ENCODE measurements at regions not wholly inside any gene's neighbourhood (a gene's known extent, or its start where the extent isn't known, plus 50 kb on each side); places are given as distances from the start of the nearest gene placed in this dataset.

DNA sequence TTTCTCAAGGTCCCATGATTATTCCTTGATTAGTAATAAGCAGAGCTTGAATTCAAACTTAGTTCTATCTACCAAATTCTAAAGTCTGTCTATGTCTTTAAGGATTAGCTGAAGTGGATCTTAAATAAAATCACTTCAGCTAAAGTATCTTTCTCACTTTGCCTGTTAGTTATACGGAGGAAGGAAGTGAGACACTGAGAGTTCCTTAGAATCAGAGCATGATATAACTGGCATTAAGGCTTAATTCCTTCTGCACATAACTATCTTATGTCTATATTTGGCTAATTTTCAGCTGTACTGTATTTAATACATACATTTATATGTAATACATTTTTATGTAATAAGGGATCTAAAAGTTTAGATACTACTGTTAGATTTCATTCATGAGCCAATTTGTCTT is 491.1 kb upstream of the GHITM start:
- peak; percentile 50 for TF ChIP-seq FOS (IDR thresholded peaks at IDR 0.05; ENCODE audit: borderline replicate concordance, insufficient read depth, low read length)
- no peak for TF ChIP-seq POLR2A (IDR thresholded peaks at IDR 0.05; ENCODE audit: low read depth, low read length)
- no peak for TF ChIP-seq EZH2 (IDR thresholded peaks at IDR 0.05; ENCODE audit: borderline replicate concordance, low read depth, low read length, severe bottlenecking)
- no peak for TF ChIP-seq CTCF (IDR thresholded peaks at IDR 0.05; ENCODE audit: extremely low read depth in 1 of 2, insufficient read depth in 1 of 2, low read depth in 1 of 2, low read length in 2 of 2)
- no peak for TF ChIP-seq MAX (IDR thresholded peaks at IDR 0.05; ENCODE audit: insufficient read depth, insufficient read length)
- TF ChIP-seq JUN (IDR thresholded peaks at IDR 0.05; ENCODE audit: borderline replicate concordance, insufficient read depth, insufficient read length, low read depth) = no peak
- POLR2A ChIA-PET = interaction anchor here (0.6 kb wide), 1 partner anchor 139 kb away, joined by 3 read pairs; no protein-coding TSS in a partner anchor
- peak; percentile 76 for FAIRE-seq
- dilution Hi-C loops (cut with MboI; ENCODE audit: extremely low pct_ligation_motif_present, low sequenced_read_pairs) (no loop called here), intact Hi-C loops (cut with micrococcal nuclease) (loop anchor here (5.0 kb wide), 1 partner anchor 101 kb away; no protein-coding TSS in a partner anchor)
- no TSS peak for BruUV-seq (replicated peaks)
- Histone ChIP-seq H3K79me2 (ENCODE audit: control insufficient read depth, insufficient read depth, low read length) (no peaks in the 10 kb centered on the region), H3K9me3 (replicated peaks; ENCODE audit: control insufficient read depth, insufficient read depth, low read length) (no peaks in the 10 kb centered on the region), H3K27ac (ENCODE audit: insufficient read depth, low read depth, low read length) (peak overlapping the region; percentile 55), H3K36me3 (ENCODE audit: control insufficient read depth in 2 of 2, extremely low read depth in 1 of 2, insufficient read depth in 2 of 2, low read length in 2 of 2) (no peaks in the 10 kb centered on the region), H4K20me1 (replicated peaks; ENCODE audit: control insufficient read depth, extremely low read depth, insufficient read depth, low read length) (no peaks in the 10 kb centered on the region), H3K4me1 (ENCODE audit: control insufficient read depth, extremely low read depth, insufficient read depth, low read length) (peaks cover 45% of the 10 kb centered on the region), H3K9me1 (replicated peaks; ENCODE audit: control insufficient read depth, extremely low read depth, insufficient read depth, low read length) (no peaks in the 10 kb centered on the region), H3K4me3 (replicated peaks in 1 of 3; ENCODE audit: insufficient read depth in 1 of 3, low read depth in 1 of 3, low read length in 3 of 3) (peak overlapping the region in 1 of 3 experiments; percentile 19), H3K9ac (replicated peaks; ENCODE audit: extremely low read depth, insufficient read depth, low read length) (peak overlapping the region; percentile 33), H3K4me2 (ENCODE audit: insufficient read depth, low read length) (peak overlapping the region; percentile 84), H3K27me3 (ENCODE audit: control insufficient read depth in 2 of 2, insufficient read depth in 2 of 2, low read length in 2 of 2) (no peaks in the 10 kb centered on the region), H2AFZ (ENCODE audit: low read depth, low read length) (no peak overlapping the region)
- peak; percentile 68 for DNase-seq (ENCODE audit: low read depth, low spot score)
- CTCF ChIA-PET = interaction anchor here (0.7 to 1.4 kb wide), 4 partner anchors 29 to 223 kb away, joined by 3 to 6 read pairs (median 4); no protein-coding TSS in a partner anchor

Measured in endothelial cell of umbilical vein (primary cell).